ENCODE measurements at regions not wholly inside any gene's neighbourhood (a gene's known extent, or its start where the extent isn't known, plus 50 kb on each side); places are given as distances from the start of the nearest gene placed in this dataset.

DNA sequence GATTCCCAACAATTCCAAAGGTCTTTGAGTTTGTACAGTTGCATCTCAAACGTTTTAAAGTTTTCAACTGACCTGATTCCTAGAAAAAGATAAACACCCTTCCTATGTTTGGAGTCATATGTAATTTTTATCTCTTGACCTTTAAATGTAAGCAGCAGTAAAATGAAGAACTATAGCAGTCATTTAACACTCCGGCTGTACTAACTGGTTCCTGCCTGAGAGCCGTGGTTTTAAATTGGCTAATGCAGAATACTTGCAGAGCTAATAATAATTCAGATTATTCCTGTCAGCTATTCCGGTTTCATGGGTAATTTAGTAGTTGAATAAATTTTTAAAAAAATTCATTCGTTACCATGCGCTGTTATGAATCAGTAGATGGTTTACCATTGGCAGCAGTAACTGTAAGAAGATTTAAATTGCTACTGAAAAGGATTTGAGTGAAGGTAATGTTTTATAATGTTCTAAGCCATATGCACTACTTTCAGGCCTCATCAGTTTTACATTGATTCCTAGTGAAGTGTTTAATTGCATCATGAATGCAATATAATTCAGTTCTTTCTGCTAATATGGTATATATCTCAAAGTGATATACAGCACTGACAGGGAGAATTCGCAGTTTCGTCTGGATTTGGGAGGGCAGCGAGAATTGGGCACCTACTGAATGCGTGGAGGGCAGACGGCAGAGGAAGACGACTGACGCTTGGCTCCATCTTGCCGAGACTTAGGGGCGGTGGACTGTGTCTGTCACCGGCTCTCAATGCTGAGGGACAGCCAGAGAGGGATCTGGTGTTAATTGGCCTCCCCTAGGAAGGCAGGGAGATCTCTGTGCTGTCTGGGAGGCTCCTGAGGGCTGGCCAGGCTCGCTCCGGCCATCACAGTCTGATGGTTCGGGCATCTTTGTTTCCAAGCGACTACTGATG is 217.7 kb downstream of the PHETA1 start:
- no peaks in the 10 kb centered on the region for H3K79me2 ChIP-seq (ENCODE audit: insufficient read depth, low read length)
- H3K9ac ChIP-seq (ENCODE audit: low read length) = no peak overlapping the region
- no peak overlapping the region for H3K4me3 ChIP-seq (ENCODE audit: insufficient read depth, low read depth, low read length)
- Mint-ChIP-seq H3K27me3 (ENCODE audit: low read depth, unreplicated experiment) (peaks cover 35% of the 10 kb centered on the region), H3K36me3 (ENCODE audit: low read depth, unreplicated experiment) (no peaks in the 10 kb centered on the region), H3K27ac (ENCODE audit: unreplicated experiment) (no peak overlapping the region), H3K9me3 (ENCODE audit: unreplicated experiment) (no peaks in the 10 kb centered on the region), H3K4me1 (ENCODE audit: low read depth, unreplicated experiment) (no peaks in the 10 kb centered on the region), H3K4me3 (ENCODE audit: unreplicated experiment) (no peak overlapping the region)
- no peaks in the 10 kb centered on the region for H3K36me3 ChIP-seq (ENCODE audit: insufficient read depth, low read length)
- no peaks in the 10 kb centered on the region for H3K4me1 ChIP-seq (ENCODE audit: insufficient read depth, low read length)
- no peak overlapping the region for H3K27ac ChIP-seq (ENCODE audit: low read depth, low read length)
- H2AFZ ChIP-seq (ENCODE audit: low read depth, low read length) = no peak overlapping the region
- H3K4me2 ChIP-seq (ENCODE audit: low read length) = no peak overlapping the region
- H4K20me1 ChIP-seq (ENCODE audit: insufficient read depth, low read length) = no peaks in the 10 kb centered on the region
- no peaks in the 10 kb centered on the region for H3K27me3 ChIP-seq (ENCODE audit: insufficient read depth, low read length)
- TF ChIP-seq, protein P1, sequence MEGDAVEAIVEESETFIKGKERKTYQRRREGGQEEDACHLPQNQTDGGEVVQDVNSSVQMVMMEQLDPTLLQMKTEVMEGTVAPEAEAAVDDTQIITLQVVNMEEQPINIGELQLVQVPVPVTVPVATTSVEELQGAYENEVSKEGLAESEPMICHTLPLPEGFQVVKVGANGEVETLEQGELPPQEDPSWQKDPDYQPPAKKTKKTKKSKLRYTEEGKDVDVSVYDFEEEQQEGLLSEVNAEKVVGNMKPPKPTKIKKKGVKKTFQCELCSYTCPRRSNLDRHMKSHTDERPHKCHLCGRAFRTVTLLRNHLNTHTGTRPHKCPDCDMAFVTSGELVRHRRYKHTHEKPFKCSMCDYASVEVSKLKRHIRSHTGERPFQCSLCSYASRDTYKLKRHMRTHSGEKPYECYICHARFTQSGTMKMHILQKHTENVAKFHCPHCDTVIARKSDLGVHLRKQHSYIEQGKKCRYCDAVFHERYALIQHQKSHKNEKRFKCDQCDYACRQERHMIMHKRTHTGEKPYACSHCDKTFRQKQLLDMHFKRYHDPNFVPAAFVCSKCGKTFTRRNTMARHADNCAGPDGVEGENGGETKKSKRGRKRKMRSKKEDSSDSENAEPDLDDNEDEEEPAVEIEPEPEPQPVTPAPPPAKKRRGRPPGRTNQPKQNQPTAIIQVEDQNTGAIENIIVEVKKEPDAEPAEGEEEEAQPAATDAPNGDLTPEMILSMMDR (IDR thresholded peaks at IDR 0.05; ENCODE audit: insufficient read depth, low read depth, low read length) = no peak
- no peak for TF ChIP-seq EZH2 (IDR thresholded peaks at IDR 0.05; ENCODE audit: insufficient read depth, low read length)
- FAIRE-seq (no peak), DNase-seq (ENCODE audit: low read depth) (no peak)
- H3K9me3 ChIP-seq (ENCODE audit: insufficient read depth, low read depth, low read length) = no peaks in the 10 kb centered on the region

DNA sequence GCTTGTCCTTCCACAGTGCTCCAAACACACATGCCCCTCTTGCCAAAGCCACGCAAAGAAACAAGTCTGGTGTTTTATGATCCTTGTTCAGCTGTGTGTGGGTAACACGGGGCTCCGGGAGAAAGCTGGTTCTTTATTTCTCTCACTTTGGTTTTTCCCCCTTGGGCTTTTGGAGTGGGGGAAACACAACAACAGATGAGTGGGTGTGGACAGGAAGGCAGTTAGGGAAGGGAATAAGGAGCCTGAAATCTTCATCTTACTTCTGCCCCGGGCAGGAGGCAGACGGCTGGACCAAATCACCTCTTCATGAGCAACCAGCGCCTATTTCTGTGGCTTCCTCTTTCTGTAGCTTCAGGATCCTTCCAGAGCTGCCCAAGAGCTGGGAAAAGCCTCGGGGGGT is 218.5 kb downstream of the PHETA1 start:
- H3K27me3 Mint-ChIP-seq (ENCODE audit: low read depth, unreplicated experiment) = peaks cover 32% of the 10 kb centered on the region
- no peak overlapping the region for H3K4me3 ChIP-seq (ENCODE audit: insufficient read depth, low read depth, low read length)
- no peak overlapping the region for H3K27ac Mint-ChIP-seq (ENCODE audit: unreplicated experiment)
- H4K20me1 ChIP-seq (ENCODE audit: insufficient read depth, low read length) = no peaks in the 10 kb centered on the region
- no peaks in the 10 kb centered on the region for H3K4me1 Mint-ChIP-seq (ENCODE audit: low read depth, unreplicated experiment)
- no peaks in the 10 kb centered on the region for H3K36me3 Mint-ChIP-seq (ENCODE audit: low read depth, unreplicated experiment)
- no peak overlapping the region for H2AFZ ChIP-seq (ENCODE audit: low read depth, low read length)
- TF ChIP-seq EZH2 (IDR thresholded peaks at IDR 0.05; ENCODE audit: insufficient read depth, low read length) = no peak
- TF ChIP-seq, protein P1 (IDR thresholded peaks at IDR 0.05; ENCODE audit: insufficient read depth, low read depth, low read length) = no peak
- no peaks in the 10 kb centered on the region for H3K36me3 ChIP-seq (ENCODE audit: insufficient read depth, low read length)
- no peaks in the 10 kb centered on the region for H3K79me2 ChIP-seq (ENCODE audit: insufficient read depth, low read length)
- no peaks in the 10 kb centered on the region for H3K4me1 ChIP-seq (ENCODE audit: insufficient read depth, low read length)
- no peak for FAIRE-seq
- H3K27me3 ChIP-seq (ENCODE audit: insufficient read depth, low read length) = no peaks in the 10 kb centered on the region
- no peak overlapping the region for H3K9ac ChIP-seq (ENCODE audit: low read length)
- DNase-seq (ENCODE audit: low read depth) = no peak
- H3K27ac ChIP-seq (ENCODE audit: low read depth, low read length) = no peak overlapping the region
- H3K4me2 ChIP-seq (ENCODE audit: low read length) = no peak overlapping the region
- H3K9me3 Mint-ChIP-seq (ENCODE audit: unreplicated experiment) = no peaks in the 10 kb centered on the region
- H3K9me3 ChIP-seq (ENCODE audit: insufficient read depth, low read depth, low read length) = no peaks in the 10 kb centered on the region
- no peak overlapping the region for H3K4me3 Mint-ChIP-seq (ENCODE audit: unreplicated experiment)

DNA sequence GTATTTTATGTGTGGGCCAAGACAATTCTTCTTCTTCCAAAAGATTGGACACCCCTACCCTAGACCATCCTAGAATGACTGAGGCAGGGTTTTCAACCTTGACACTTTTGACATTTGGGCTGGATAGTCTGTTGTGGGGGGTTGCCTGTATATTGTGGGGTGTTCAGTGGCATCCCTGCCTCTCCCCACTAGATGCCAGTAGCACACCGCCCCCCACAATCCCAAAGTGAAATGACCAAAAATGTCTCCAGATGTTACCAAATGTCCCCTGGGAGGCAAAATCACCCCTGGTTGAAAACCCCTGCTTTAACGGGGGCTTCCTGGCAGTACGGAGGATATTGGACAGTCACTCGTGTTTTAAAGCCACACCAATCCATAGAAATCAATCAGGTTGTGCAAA is 219.6 kb downstream of the PHETA1 start:
- TF ChIP-seq EZH2 (IDR thresholded peaks at IDR 0.05; ENCODE audit: insufficient read depth, low read length) = no peak
- TF ChIP-seq, protein P1 (IDR thresholded peaks at IDR 0.05; ENCODE audit: insufficient read depth, low read depth, low read length) = no peak
- Histone ChIP-seq H3K27me3 (ENCODE audit: insufficient read depth, low read length) (no peaks in the 10 kb centered on the region), H3K4me3 (ENCODE audit: insufficient read depth, low read depth, low read length) (no peak overlapping the region), H3K27ac (ENCODE audit: low read depth, low read length) (no peak overlapping the region), H2AFZ (ENCODE audit: low read depth, low read length) (no peak overlapping the region), H3K79me2 (ENCODE audit: insufficient read depth, low read length) (no peaks in the 10 kb centered on the region), H3K4me1 (ENCODE audit: insufficient read depth, low read length) (no peaks in the 10 kb centered on the region), H3K4me2 (ENCODE audit: low read length) (no peak overlapping the region), H3K9ac (ENCODE audit: low read length) (no peak overlapping the region), H3K9me3 (ENCODE audit: insufficient read depth, low read depth, low read length) (no peaks in the 10 kb centered on the region), H4K20me1 (ENCODE audit: insufficient read depth, low read length) (no peaks in the 10 kb centered on the region), H3K36me3 (ENCODE audit: insufficient read depth, low read length) (no peaks in the 10 kb centered on the region)
- Mint-ChIP-seq H3K36me3 (ENCODE audit: low read depth, unreplicated experiment) (no peaks in the 10 kb centered on the region), H3K4me1 (ENCODE audit: low read depth, unreplicated experiment) (no peaks in the 10 kb centered on the region), H3K9me3 (ENCODE audit: unreplicated experiment) (no peaks in the 10 kb centered on the region), H3K27me3 (ENCODE audit: low read depth, unreplicated experiment) (peaks cover 25% of the 10 kb centered on the region), H3K27ac (ENCODE audit: unreplicated experiment) (no peak overlapping the region), H3K4me3 (ENCODE audit: unreplicated experiment) (no peak overlapping the region)
- FAIRE-seq = no peak
- no peak for DNase-seq (ENCODE audit: low read depth)
